ENCODE measurements at regions not wholly inside any gene's neighbourhood (a gene's known extent, or its start where the extent isn't known, plus 50 kb on each side); places are given as distances from the start of the nearest gene placed in this dataset.

GRCh38 chr6:21764989-21765388, 171.4 kb downstream of the SOX4 start:
- DNase-seq (ENCODE audit: low spot score) = no peak
- TF ChIP-seq CTCF (IDR thresholded peaks at IDR 0.05; ENCODE audit: extremely low read depth, missing control alignments) = no peak

DNA sequence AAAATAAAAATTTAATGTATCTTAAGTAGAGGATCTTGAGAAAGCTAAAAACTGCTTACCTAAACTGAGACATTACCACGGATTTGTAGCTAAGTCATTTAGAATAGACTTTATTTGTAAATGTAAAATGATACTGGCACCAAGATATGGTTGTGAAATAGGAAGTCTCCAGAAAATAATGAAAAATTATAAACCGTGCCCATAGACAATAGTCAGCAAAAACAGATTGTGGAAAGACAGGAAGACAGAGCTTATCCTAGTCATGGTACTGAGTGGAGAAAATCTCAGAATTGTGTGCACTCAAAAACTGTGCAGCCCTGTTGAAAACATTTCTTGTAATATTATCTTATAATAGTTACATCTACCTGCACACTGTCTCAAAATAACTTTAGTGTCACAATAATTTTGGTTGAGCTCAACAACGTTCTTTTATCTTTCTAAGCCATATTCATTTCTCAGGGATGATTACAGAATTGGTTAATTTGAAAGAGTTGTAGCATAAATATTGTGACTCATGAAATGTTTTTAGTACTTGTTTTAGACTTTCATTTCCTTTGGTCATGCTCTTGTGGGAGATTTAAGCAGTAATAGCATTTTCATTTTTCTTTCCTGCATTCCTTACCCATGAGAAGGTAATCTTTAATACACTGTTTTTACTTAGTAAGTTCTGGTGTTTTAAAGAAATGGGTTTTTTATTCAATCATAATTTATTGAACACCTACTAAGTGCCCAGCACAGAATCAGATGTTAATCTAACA, 174.5 kb downstream of the SOX4 start:
- no peak for DNase-seq (ENCODE audit: low spot score)
- TF ChIP-seq CTCF (IDR thresholded peaks at IDR 0.05; ENCODE audit: extremely low read depth, missing control alignments) = no peak

- no peak for TF ChIP-seq CTCF (IDR thresholded peaks at IDR 0.05; ENCODE audit: extremely low read depth, missing control alignments)
- no peak for DNase-seq (ENCODE audit: low spot score)
Observed at GRCh38 chr6:21769405-21769861, 175.9 kb downstream of the SOX4 start.

- no peak for TF ChIP-seq CTCF (IDR thresholded peaks at IDR 0.05; ENCODE audit: extremely low read depth, missing control alignments)
- DNase-seq (ENCODE audit: low spot score) = no peak
Observed at GRCh38 chr6:21769968-21770367, 176.4 kb downstream of the SOX4 start.

DNA sequence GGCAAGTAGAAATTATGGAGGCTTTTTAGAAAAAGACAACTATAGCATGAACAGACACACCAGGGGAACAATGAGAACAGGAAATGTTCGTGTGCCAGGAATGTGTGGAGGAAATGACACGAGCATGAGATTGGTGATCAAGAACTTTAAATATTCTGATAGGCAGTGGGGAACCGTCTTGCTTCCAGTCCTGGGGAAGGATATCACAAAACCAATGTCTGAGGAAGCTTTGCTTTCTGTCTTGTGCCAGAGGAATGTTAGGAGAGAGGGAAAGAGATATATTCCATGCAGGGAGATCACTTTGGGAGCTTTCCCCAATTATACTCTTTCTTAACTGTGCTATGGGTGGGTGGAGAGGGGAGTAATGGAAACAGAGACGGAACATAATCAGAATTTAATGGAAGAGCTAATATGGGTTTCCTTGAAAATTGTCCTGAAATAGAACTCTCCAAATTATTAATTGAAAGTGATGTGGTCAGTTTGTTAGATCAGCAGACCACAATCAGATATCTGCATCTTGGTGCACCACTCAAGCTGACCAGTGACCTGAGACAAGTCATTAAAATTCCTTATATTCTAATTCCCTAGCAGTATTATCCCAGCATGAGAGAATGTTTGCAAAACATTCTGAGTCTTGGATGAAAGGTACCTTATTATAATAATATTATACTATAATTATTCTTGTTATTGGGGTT, 178.2 kb downstream of the SOX4 start:
- TF ChIP-seq CTCF (IDR thresholded peaks at IDR 0.05; ENCODE audit: extremely low read depth, missing control alignments) = no peak
- no peak for DNase-seq (ENCODE audit: low spot score)

- DNase-seq (ENCODE audit: low spot score) = no peak
- TF ChIP-seq CTCF (IDR thresholded peaks at IDR 0.05; ENCODE audit: extremely low read depth, missing control alignments) = no peak
Observed at GRCh38 chr6:21772477-21772876, 178.9 kb downstream of the SOX4 start.

- no peak for TF ChIP-seq CTCF (IDR thresholded peaks at IDR 0.05; ENCODE audit: extremely low read depth, missing control alignments)
- DNase-seq (ENCODE audit: low spot score) = no peak
Observed at GRCh38 chr6:21772884-21773575, 179.5 kb downstream of the SOX4 start.
